GM23248 (cell line): ENCODE measurements at regions not wholly inside any gene's neighbourhood (a gene's known extent, or its start where the extent isn't known, plus 50 kb on each side); places are given as distances from the start of the nearest gene placed in this dataset.

Experiments
- DNase-seq: peaks from one replicate; pipeline ENCODE4 v3.0.0-alpha.2; 2015
- H2AFZ ChIP-seq: fragments of 200-600 bp; sonication (generic); 2 replicates; pipeline ENCODE4 v1.6.1; 2016; ENCODE audit warnings: antibody characterized with exemption
- H3F3A ChIP-seq: fragments of 200-600 bp; sonication (generic); 2 replicates; pipeline ENCODE4 v1.6.1; 2016; ENCODE audit warnings: mild to moderate bottlenecking, antibody characterized with exemption, mixed run types; ENCODE audit not compliant: insufficient read depth
- H3K27ac ChIP-seq: fragments of 200-600 bp; sonication (generic); 2 replicates; pipeline ENCODE4 v1.5.1; 2016; ENCODE audit warnings: mild to moderate bottlenecking
- H3K27me3 ChIP-seq: fragments of 200-600 bp; sonication (generic); replicated peaks from 2 replicates; pipeline ENCODE4 v1.6.1; 2016; ENCODE audit warnings: mild to moderate bottlenecking; ENCODE audit not compliant: insufficient read depth
- H3K36me3 ChIP-seq: fragments of 200-600 bp; sonication (generic); 2 replicates; pipeline ENCODE4 v1.6.1; 2016; ENCODE audit warnings: low read depth, mild to moderate bottlenecking
- H3K4me1 ChIP-seq: fragments of 200-600 bp; sonication (generic); 2 replicates; pipeline ENCODE4 v1.6.1; 2016; ENCODE audit warnings: mild to moderate bottlenecking; ENCODE audit not compliant: insufficient read depth
- H3K4me2 ChIP-seq: fragments of 200-600 bp; sonication (generic); one replicate; pipeline ENCODE4 v1.6.1; 2016; ENCODE audit warnings: mild to moderate bottlenecking; ENCODE audit not compliant: unreplicated experiment
- H3K4me3 ChIP-seq: fragments of 200-600 bp; sonication (generic); 2 replicates; pipeline ENCODE4 v1.5.1; 2016; ENCODE audit warnings: mild to moderate bottlenecking
- H3K79me2 ChIP-seq: fragments of 200-600 bp; sonication (generic); 2 replicates; pipeline ENCODE4 v1.6.1; 2016; ENCODE audit warnings: mild to moderate bottlenecking; ENCODE audit not compliant: insufficient read depth
- H3K9ac ChIP-seq: fragments of 200-600 bp; sonication (generic); 2 replicates; pipeline ENCODE4 v1.6.1; 2016; ENCODE audit warnings: mild to moderate bottlenecking
- H3K9me2 ChIP-seq: fragments of 200-600 bp; sonication (generic); 2 replicates; pipeline ENCODE4 v1.6.1; 2016; ENCODE audit warnings: mixed run types, mild to moderate bottlenecking, moderate library complexity; ENCODE audit not compliant: insufficient read depth
- H3K9me3 ChIP-seq: fragments of 200-600 bp; sonication (generic); one replicate; pipeline ENCODE4 v1.6.1; 2017; ENCODE audit warnings: low read depth
- H4K20me1 ChIP-seq: fragments of 200-600 bp; sonication (generic); 2 replicates; pipeline ENCODE4 v1.6.0; 2016; ENCODE audit not compliant: insufficient read depth
- EZH2 ChIP-seq: fragments of 200-600 bp; sonication (generic); IDR thresholded peaks from 2 replicates; pipeline ENCODE4 v1.6.1; 2018; ENCODE audit warnings: antibody characterized with exemption, mild to moderate bottlenecking; ENCODE audit not compliant: insufficient read depth, poor library complexity, severe bottlenecking
- EZH2phosphoT487 ChIP-seq: fragments of 200-600 bp; sonication (generic); IDR thresholded peaks from 2 replicates; pipeline ENCODE4 v1.6.1; 2018; ENCODE audit warnings: antibody characterized with exemption, moderate library complexity, mild to moderate bottlenecking, low read depth; ENCODE audit not compliant: insufficient read depth
- WGBS, 2 experiments: methylation state at CpG; one replicate each; pipeline ENCODE4 v1.1.6; 2015 to 2017; ENCODE audit warnings: low lambda C conversion rate in 2 of 2, low coverage in 1 of 2; ENCODE audit errors: missing lambda C conversion rate in 2 of 2; 5-methylcytosine and 5-hydroxymethylcytosine counted together
- in situ Hi-C: fragments of 300-500 bp; cut with MboI; formaldehyde crosslinking; loops from 2 replicates; pipeline ENCODE4 v1.15.0; 2020

DNA sequence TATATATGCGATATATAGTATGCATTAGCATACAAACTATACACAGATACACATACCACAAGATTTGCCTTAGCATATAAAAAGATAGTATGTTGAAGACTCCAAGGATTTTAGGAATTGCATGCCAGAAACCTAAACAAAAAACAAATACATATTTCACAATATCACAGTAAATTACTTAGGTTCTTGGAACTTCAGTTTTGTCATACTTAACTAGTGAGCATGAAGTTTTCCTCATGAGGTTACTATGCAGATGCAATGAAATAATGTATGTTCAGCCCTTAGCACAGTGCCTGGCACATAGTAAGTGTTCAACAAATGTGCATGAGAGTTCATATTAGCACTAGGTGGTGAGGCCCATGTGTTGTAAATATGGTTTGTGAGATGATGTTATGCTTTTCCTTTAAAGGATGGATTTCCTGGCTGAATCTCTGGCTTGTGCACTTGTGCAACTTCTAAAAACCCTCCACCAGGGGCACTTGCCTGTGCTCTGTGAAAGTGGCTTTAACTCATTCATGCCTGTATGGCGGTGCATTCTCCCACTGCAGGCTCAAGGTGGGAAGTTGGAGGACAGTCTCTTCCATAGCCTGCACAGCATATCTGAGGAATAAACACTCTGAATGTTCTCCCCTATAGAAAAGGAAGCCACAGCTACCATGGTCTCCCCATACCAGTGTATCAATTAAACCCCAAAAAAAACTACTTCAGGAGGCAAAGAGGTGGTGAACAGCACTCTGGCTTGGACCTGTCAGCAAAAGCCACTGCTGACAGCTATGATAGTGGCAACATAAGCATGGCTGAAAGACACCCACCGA, 624.1 kb upstream of the CDH4 start:
- WGBS, 2 experiments, result 22 to 30% methylated on average over 3 of the region's 3 CpGs

GRCh38 chr20:60628749-60629148, 623.3 kb upstream of the CDH4 start:
- no peaks in the 10 kb centered on the region for H3K27me3 ChIP-seq
- in situ Hi-C loops, result no loop called here
- H3K36me3 ChIP-seq, result no peaks in the 10 kb centered on the region
- H3K9me2 ChIP-seq, result no peaks in the 10 kb centered on the region
- TF ChIP-seq EZH2 (no peak), EZH2phosphoT487 (no peak)
- H3K79me2 ChIP-seq, result no peaks in the 10 kb centered on the region
- no peak overlapping the region for H3K4me2 ChIP-seq
- no peaks in the 10 kb centered on the region for H3K4me1 ChIP-seq
- H3K4me3 ChIP-seq, result no peak overlapping the region
- 29 to 35% methylated on average over 7 of the region's 7 CpGs for WGBS, 2 experiments
- DNase-seq, result no peak
- H2AFZ ChIP-seq, result no peak overlapping the region
- H3K9ac ChIP-seq, result no peak overlapping the region
- H3K27ac ChIP-seq, result no peak overlapping the region
- 0 out of 2 replicates have a peak, but pooled peaks cover 4% of the 10 kb centered on the region for H3F3A ChIP-seq
- no peaks in the 10 kb centered on the region for H4K20me1 ChIP-seq
- no peaks in the 10 kb centered on the region for H3K9me3 ChIP-seq

More for the DNA sequence above, 624.1 kb upstream of the CDH4 start:
- TF ChIP-seq EZH2phosphoT487, result no peak
- Histone ChIP-seq H3F3A (0 out of 2 replicates have a peak, but pooled peaks cover 4% of the 10 kb centered on the region), H3K36me3 (no peaks in the 10 kb centered on the region), H3K79me2 (no peaks in the 10 kb centered on the region), H3K4me3 (no peak overlapping the region), H3K4me1 (no peaks in the 10 kb centered on the region), H2AFZ (no peak overlapping the region), H4K20me1 (no peaks in the 10 kb centered on the region), H3K27me3 (no peaks in the 10 kb centered on the region), H3K27ac (no peak overlapping the region), H3K4me2 (no peak overlapping the region), H3K9me3 (no peaks in the 10 kb centered on the region), H3K9me2 (no peaks in the 10 kb centered on the region), H3K9ac (no peak overlapping the region)
- DNase-seq, result peak; percentile 4
- in situ Hi-C loops, result no loop called here

DNA sequence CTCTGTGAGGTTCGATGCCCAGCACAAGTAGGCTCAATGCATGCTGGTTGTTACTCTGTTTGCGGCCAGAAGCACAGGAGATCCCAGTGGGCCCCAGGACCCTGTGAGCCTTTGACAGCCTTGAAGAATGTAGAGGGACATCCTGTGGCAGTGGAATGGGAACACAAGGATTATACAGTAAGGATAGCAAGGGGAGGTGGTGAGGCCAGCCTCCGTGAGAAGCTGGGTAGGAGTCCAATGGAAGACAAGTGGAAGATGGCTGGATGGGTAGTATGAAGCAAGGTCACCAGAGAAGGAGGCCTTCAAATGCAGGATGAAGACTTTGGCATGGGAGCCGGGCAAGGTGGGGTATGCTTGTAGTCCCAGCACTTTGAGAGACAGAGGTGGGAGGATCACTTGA, 622.9 kb upstream of the CDH4 start:
- no peaks in the 10 kb centered on the region for H4K20me1 ChIP-seq
- 0 out of 2 replicates have a peak, but pooled peaks cover 4% of the 10 kb centered on the region for H3F3A ChIP-seq
- whole genome bisulfite sequencing, 2 experiments, result 57 to 63% methylated on average over 4 of the region's 4 CpGs
- no peak overlapping the region for H3K9ac ChIP-seq
- no peaks in the 10 kb centered on the region for H3K36me3 ChIP-seq
- no peaks in the 10 kb centered on the region for H3K9me2 ChIP-seq
- TF ChIP-seq EZH2phosphoT487, result no peak
- no peak for TF ChIP-seq EZH2
- H3K79me2 ChIP-seq, result no peaks in the 10 kb centered on the region
- H3K4me2 ChIP-seq, result no peak overlapping the region
- no peaks in the 10 kb centered on the region for H3K27me3 ChIP-seq
- H3K4me3 ChIP-seq, result no peak overlapping the region
- H3K9me3 ChIP-seq, result no peaks in the 10 kb centered on the region
- no peak overlapping the region for H3K27ac ChIP-seq
- no peaks in the 10 kb centered on the region for H3K4me1 ChIP-seq
- DNase-seq, result no peak
- in situ Hi-C loops, result no loop called here
- H2AFZ ChIP-seq, result no peak overlapping the region

GRCh38 chr20:60630609-60631008, 621.5 kb upstream of the CDH4 start:
- in situ Hi-C loops, result no loop called here
- TF ChIP-seq EZH2, result no peak
- no peak for TF ChIP-seq EZH2phosphoT487
- Histone ChIP-seq H3K9me3 (no peaks in the 10 kb centered on the region), H3K9me2 (no peaks in the 10 kb centered on the region), H3K4me1 (no peaks in the 10 kb centered on the region), H3K27me3 (no peaks in the 10 kb centered on the region), H2AFZ (no peak overlapping the region), H3K27ac (no peak overlapping the region), H3K9ac (no peak overlapping the region), H3K4me3 (no peak overlapping the region), H3F3A (0 out of 2 replicates have a peak, but pooled peaks cover 4% of the 10 kb centered on the region), H4K20me1 (no peaks in the 10 kb centered on the region), H3K4me2 (no peak overlapping the region), H3K36me3 (no peaks in the 10 kb centered on the region), H3K79me2 (no peaks in the 10 kb centered on the region)
- no peak for DNase-seq
- WGBS, 2 experiments, result 53% methylated on average over 8 of the region's 8 CpGs
